Natural killer cell (primary cell): ENCODE measurements at regions not wholly inside any gene's neighbourhood (a gene's known extent, or its start where the extent isn't known, plus 50 kb on each side); places are given as distances from the start of the nearest gene placed in this dataset.
"Not testable (repeated sequence)": the region's sequence is repeated elsewhere in the genome, so short reads cannot be mapped to it uniquely, and the experiment has no call there.

Experiments used
- ATAC-seq, 3 donors: fragments of 150-1000 bp in 2 of 3; fragments of 200-7000 bp in 1 of 3; cut with Tn5 transposase; 1 replicate in 1 of 3; 2 replicates in 2 of 3; pipeline ENCODE4 v1.10.0; 2021; ENCODE audit warnings: mild to moderate bottlenecking in 2 of 3, moderate library complexity in 2 of 3
- DNase-seq, 2 donors: peaks; one replicate each; pipeline versions ENCODE4 v3.0.0 to v3.0.0-alpha.2; 2013 to 2021; ENCODE audit warnings: mixed read lengths in 1 of 2
- H3K27ac ChIP-seq: one replicate; pipeline ENCODE4 v1.5.1; 2013; ENCODE audit warnings: mild to moderate bottlenecking, low read length
- H3K27me3 ChIP-seq: one replicate; pipeline ENCODE4 v1.6.1; 2013; ENCODE audit warnings: low read length; ENCODE audit not compliant: control insufficient read depth, insufficient read depth
- H3K36me3 ChIP-seq: one replicate; pipeline ENCODE4 v1.6.1; 2013; ENCODE audit warnings: low read length; ENCODE audit not compliant: control insufficient read depth, insufficient read depth
- H3K4me1 ChIP-seq: one replicate; pipeline ENCODE4 v1.6.1; 2013; ENCODE audit warnings: low read length; ENCODE audit not compliant: control insufficient read depth, insufficient read depth
- H3K4me3 ChIP-seq: one replicate; pipeline ENCODE4 v1.5.1; 2013; ENCODE audit warnings: low read length
- H3K9me3 ChIP-seq: one replicate; pipeline ENCODE4 v1.6.1; 2013; ENCODE audit warnings: low read length; ENCODE audit not compliant: control insufficient read depth, insufficient read depth
- H3K27ac Mint-ChIP-seq, 2 donors: one replicate each; pipeline ENCODE4 v1.8.0; 2022; ENCODE audit warnings: mild to moderate bottlenecking in 2 of 2, mixed read lengths in 2 of 2, moderate library complexity in 1 of 2
- H3K27me3 Mint-ChIP-seq, 2 donors: one replicate each; pipeline ENCODE4 v1.8.0; 2022; ENCODE audit warnings: low read depth in 2 of 2, mixed read lengths in 2 of 2
- H3K36me3 Mint-ChIP-seq: one replicate; pipeline ENCODE4 v1.8.0; 2022; ENCODE audit warnings: mixed read lengths
- H3K4me1 Mint-ChIP-seq, 2 donors: one replicate each; pipeline ENCODE4 v1.8.0; 2022; ENCODE audit warnings: mixed read lengths in 2 of 2
- H3K4me3 Mint-ChIP-seq: one replicate; pipeline ENCODE4 v1.8.0; 2022; ENCODE audit warnings: mild to moderate bottlenecking, moderate library complexity, mixed read lengths
- H3K9me3 Mint-ChIP-seq, 2 donors: one replicate each; pipeline ENCODE4 v1.8.0; 2022; ENCODE audit warnings: mixed read lengths in 2 of 2
- CTCF ChIP-seq: fragments of 200-600 bp; IDR thresholded peaks from one replicate; pipeline ENCODE4 v1.8.0; 2022; ENCODE audit warnings: antibody characterized with exemption
- WGBS: methylation state at CpG from one replicate; pipeline ENCODE4 v1.1.7; 2013; ENCODE audit warnings: missing lambda C conversion rate; ENCODE audit not compliant: insufficient coverage; 5-methylcytosine and 5-hydroxymethylcytosine counted together
- intact Hi-C: fragments of 100-400 bp; cut with micrococcal nuclease; formaldehyde crosslinking; loops from one replicate; pipeline ENCODE4 v1.14.2; 2022

GRCh38 chr4:115986573-115986972 lies 873.2 kb upstream of the NDST4 start:
- no peak overlapping the region for H3K4me3 Mint-ChIP-seq
- Histone ChIP-seq H3K27ac (no peak overlapping the region), H3K4me3 (no peak overlapping the region), H3K36me3 (no peaks in the 10 kb centered on the region), H3K9me3 (peaks cover 9% of the 10 kb centered on the region), H3K4me1 (no peaks in the 10 kb centered on the region), H3K27me3 (no peaks in the 10 kb centered on the region)
- H3K4me1 Mint-ChIP-seq = no peaks in the 10 kb centered on the region
- ATAC-seq (no peak), DNase-seq (no peak)
- H3K36me3 Mint-ChIP-seq = no peaks in the 10 kb centered on the region
- H3K9me3 Mint-ChIP-seq = peaks cover 0 to 8% of the 10 kb centered on the region in 2 donors
- H3K27me3 Mint-ChIP-seq = no peaks in the 10 kb centered on the region
- no peak for TF ChIP-seq CTCF
- intact Hi-C loops = no loop called here
- 86% methylated on average over 6 of the region's 6 CpGs for WGBS
- no peak overlapping the region for H3K27ac Mint-ChIP-seq

GRCh38 chr4:115975421-115976001 lies 862.1 kb upstream of the NDST4 start:
- WGBS = 80% methylated on average over 5 of the region's 8 CpGs
- H3K4me3 Mint-ChIP-seq, H3K27me3 ChIP-seq, H3K4me1 Mint-ChIP-seq, H3K36me3 Mint-ChIP-seq, H3K9me3 ChIP-seq, H3K27ac Mint-ChIP-seq, H3K27ac ChIP-seq, ATAC-seq, H3K4me1 ChIP-seq, H3K27me3 Mint-ChIP-seq, intact Hi-C loops, H3K4me3 ChIP-seq, DNase-seq, H3K36me3 ChIP-seq: not testable (repeated sequence)
- H3K9me3 Mint-ChIP-seq = peaks cover 6 to 19% of the 10 kb centered on the region in 2 donors

- no peak overlapping the region for H3K27ac ChIP-seq
- H3K36me3 ChIP-seq = no peaks in the 10 kb centered on the region
- DNase-seq = no peak
- intact Hi-C loops = no loop called here
- H3K9me3 ChIP-seq = no peaks in the 10 kb centered on the region
- H3K4me1 ChIP-seq = no peaks in the 10 kb centered on the region
- H3K27ac Mint-ChIP-seq = no peak overlapping the region
- H3K4me1 Mint-ChIP-seq = no peaks in the 10 kb centered on the region
- no peaks in the 10 kb centered on the region for H3K27me3 Mint-ChIP-seq
- no peak overlapping the region for H3K4me3 ChIP-seq
- TF ChIP-seq CTCF = no peak
- WGBS = 31% methylated on average over 1 of the region's 1 CpG
- H3K9me3 Mint-ChIP-seq = peaks cover 2 to 14% of the 10 kb centered on the region in 2 donors
- H3K36me3 Mint-ChIP-seq = no peaks in the 10 kb centered on the region
- no peaks in the 10 kb centered on the region for H3K27me3 ChIP-seq
- H3K4me3 Mint-ChIP-seq = no peak overlapping the region
- no peak for ATAC-seq
Measured at GRCh38 chr4:115973768-115974167, 860.3 kb upstream of the NDST4 start.

- Histone ChIP-seq H3K36me3 (no peaks in the 10 kb centered on the region), H3K27me3 (no peaks in the 10 kb centered on the region), H3K4me3 (no peak overlapping the region), H3K27ac (no peak overlapping the region), H3K4me1 (no peaks in the 10 kb centered on the region), H3K9me3 (no peaks in the 10 kb centered on the region)
- ATAC-seq = no peak
- no peak for DNase-seq
- H3K27me3 Mint-ChIP-seq = no peaks in the 10 kb centered on the region
- peaks cover 4 to 14% of the 10 kb centered on the region in 2 donors for H3K9me3 Mint-ChIP-seq
- intact Hi-C loops = no loop called here
- WGBS = 80% methylated on average over 1 of the region's 2 CpGs
- no peaks in the 10 kb centered on the region for H3K4me1 Mint-ChIP-seq
- no peak for TF ChIP-seq CTCF
- no peaks in the 10 kb centered on the region for H3K36me3 Mint-ChIP-seq
- no peak overlapping the region for H3K27ac Mint-ChIP-seq
- no peak overlapping the region for H3K4me3 Mint-ChIP-seq
Measured at GRCh38 chr4:115972967-115973366, 859.5 kb upstream of the NDST4 start.
